GM18520 (cell line): ENCODE measurements at regions not wholly inside any gene's neighbourhood (a gene's known extent, or its start where the extent isn't known, plus 50 kb on each side); places are given as distances from the start of the nearest gene placed in this dataset.
"Not testable (repeated sequence)": the region's sequence is repeated elsewhere in the genome, so short reads cannot be mapped to it uniquely, and the experiment has no call there.

Source experiments
- ATAC-seq: cut with Tn5 transposase; IDR thresholded peaks from one replicate; pipeline ENCODE4 v1.9.1; 2021; ENCODE audit not compliant: unreplicated experiment

- no peak for ATAC-seq
Observed at GRCh38 chr14:89743828-89744227, 210.7 kb downstream of the EFCAB11 start.

- no peak for ATAC-seq
Observed at GRCh38 chr14:89740241-89740640, 214.3 kb downstream of the EFCAB11 start.

DNA sequence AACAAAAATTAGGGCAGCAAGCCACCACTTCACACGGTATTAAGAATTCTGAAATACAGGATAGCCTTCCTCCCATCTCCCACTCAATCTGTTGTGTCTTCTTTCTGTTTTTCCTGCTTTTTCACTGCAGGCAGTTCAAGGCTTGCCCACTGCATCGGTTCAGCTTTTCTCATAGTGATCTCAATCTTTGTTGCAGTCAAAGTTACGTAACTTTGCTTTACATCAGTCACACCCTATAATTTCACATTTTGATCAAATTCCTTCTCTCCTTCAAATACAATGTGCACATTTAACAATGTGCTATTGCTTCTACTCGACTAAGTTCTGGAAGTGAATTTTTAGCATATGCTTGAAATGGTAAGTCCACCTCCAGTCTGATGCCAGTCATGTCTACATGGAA is 217.6 kb downstream of the EFCAB11 start:
- no peak for ATAC-seq

- no peak for ATAC-seq
Observed at GRCh38 chr14:89731396-89731933, 223.1 kb downstream of the EFCAB11 start.

- no peak for ATAC-seq
Observed at GRCh38 chr14:89730687-89731086, 223.8 kb downstream of the EFCAB11 start.

DNA sequence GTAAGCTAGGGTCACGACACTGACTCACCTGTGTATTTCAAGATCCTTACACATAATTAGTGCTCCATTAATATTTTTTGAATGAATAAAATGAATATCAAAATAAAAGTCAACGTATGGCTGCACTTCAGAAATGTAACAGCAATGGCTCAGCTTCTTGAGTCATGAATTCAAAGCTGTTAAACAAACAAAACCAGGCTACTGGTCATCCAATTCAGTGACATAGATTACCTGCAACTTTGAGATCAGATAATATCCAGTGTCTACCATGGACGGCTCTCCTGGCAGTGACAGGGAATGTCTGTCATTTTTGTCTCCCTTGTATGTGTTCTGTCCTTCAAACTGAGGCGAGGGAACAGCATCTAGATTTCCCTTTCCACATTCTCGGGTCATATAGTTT is 225.6 kb downstream of the EFCAB11 start:
- no peak for ATAC-seq

- ATAC-seq = not testable (repeated sequence)
Observed at GRCh38 chr14:89726226-89726625, 228.3 kb downstream of the EFCAB11 start.

GRCh38 chr14:89724628-89724960 is 229.9 kb downstream of the EFCAB11 start:
- ATAC-seq = no peak

GRCh38 chr14:89723930-89724627 is 230.5 kb downstream of the EFCAB11 start:
- no peak for ATAC-seq

- ATAC-seq = no peak
Observed at GRCh38 chr14:89721956-89722355, 232.6 kb downstream of the EFCAB11 start.

DNA sequence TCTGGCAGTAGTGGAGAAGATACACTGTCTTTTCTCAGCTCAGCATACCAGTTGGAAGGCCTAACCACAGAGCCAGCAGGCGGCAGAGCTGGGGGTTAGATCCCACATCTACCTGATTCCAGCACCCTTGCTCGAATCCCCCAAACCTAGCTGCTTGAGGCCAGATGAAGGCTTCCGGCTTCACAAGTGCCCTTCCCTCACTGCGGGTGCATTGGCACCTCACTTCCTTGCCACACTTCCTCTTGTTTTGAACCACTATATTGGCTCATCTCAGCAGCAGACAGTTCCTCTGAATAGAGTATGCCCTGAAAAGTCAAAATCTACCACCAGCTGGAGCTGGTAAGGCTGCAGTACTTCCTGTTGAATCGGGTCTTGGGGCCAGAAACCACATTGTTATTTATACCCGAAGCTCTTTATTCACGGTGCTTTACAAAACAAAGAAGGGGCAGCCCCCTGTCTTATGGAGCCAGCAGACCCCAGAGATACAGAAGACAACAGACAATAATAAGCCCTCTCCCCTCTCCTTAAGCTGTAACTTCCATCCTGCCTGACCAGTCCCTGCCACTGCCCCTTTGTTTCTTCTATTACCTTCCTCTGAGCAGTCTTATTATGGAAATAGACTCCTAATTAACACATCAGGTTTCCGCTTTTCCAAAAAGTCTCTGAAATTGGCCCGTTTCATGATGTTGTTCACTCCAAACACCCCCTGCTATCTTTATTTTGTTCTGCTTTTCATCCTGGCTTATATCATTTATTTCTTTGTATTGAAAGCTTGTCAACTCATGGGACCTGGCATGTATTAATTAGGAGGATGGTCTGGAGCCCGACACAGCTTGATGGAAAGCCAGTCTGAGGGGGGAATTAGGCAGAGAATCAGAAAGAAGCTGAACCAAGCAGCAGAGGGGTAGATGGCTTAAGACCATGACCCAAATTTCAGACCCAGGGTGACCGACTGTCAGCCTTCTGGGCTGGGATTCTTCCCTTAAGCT is 233.5 kb downstream of the EFCAB11 start:
- peak; percentile 59 for ATAC-seq

- ATAC-seq = no peak
Observed at GRCh38 chr14:89720076-89720687, 234.3 kb downstream of the EFCAB11 start.

DNA sequence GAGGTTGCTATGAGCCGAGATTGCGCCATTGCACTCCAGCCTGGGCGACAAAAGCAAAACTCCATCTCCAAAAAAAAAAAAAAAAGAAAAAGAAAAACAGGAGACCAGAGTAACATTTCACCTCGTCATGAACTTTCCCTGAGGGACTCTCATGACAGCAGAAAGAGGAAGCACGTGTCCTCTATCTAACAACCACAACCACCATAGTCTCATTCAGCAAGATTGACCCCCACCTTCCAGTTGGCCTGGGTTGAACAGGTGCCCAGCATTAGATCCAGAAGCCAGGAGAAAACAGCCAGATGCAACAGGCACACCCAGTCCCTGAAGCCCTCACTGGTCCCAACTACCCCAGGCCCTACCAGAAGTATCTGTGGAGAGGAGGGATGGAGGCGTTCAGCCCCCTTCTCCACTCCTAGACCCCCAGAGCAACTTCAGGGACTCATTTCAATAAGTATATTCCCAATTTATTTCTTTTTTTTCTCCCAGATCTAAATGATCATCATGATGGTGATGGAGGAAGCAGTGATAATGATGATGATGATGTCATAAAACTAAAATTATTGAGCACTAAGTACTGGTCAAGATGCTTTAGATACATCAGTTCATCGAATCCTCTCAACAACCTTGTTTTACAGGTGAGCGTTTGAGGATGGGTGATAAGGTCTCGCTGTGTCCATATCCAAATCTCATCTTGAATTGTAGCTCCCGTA is 235.0 kb downstream of the EFCAB11 start:
- ATAC-seq = peak; percentile 43

DNA sequence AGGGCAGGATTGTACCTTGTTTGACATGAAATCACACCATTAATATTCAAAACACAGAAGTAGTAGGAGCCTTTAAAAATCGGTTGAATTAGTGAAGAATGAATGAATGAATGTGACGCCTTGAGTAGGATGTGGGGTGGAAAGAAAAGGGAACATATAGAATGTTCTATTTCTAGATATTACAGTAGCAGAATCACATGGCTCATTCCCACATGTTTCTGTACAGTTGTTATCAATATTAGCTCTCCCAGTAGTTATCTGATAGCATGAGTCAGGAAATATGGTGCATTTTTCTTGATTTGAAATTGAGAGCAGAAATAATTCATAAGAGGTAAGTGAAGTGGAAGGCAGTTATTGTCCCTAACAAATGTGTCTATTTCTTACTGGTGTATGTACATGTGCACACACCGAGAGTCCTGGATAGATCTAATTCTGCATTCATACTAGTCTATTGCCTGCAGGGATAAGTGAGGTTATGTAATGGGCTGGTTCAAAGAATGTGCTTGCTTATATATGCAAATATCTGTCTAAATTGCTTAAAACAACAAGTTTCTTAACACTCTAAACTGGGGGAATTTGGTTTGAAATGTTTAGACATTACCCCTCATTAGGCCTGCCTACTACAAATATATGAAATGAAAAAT is 245.4 kb downstream of the EFCAB11 start:
- ATAC-seq = no peak

DNA sequence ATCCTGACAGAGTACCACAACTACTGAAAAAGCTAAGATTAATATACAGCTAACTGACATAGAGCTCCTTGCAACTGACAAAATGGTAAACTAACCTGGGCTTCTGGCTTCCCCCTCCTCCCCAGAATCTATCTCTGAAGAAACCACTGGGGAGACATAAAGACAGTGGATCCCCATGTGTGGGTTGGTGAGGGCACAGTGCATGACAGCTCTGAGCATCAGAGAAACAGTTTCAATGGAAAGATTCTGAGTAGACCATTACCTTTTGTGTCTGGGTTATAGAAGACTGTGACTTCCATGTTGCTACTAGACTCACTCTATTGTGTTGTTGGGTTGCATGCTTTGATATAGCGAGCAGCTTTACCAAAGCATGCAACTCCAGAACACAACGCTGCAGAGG is 247.4 kb downstream of the EFCAB11 start:
- ATAC-seq = no peak

- no peak for ATAC-seq
Observed at GRCh38 chr14:89702876-89703200, 251.7 kb downstream of the EFCAB11 start.

DNA sequence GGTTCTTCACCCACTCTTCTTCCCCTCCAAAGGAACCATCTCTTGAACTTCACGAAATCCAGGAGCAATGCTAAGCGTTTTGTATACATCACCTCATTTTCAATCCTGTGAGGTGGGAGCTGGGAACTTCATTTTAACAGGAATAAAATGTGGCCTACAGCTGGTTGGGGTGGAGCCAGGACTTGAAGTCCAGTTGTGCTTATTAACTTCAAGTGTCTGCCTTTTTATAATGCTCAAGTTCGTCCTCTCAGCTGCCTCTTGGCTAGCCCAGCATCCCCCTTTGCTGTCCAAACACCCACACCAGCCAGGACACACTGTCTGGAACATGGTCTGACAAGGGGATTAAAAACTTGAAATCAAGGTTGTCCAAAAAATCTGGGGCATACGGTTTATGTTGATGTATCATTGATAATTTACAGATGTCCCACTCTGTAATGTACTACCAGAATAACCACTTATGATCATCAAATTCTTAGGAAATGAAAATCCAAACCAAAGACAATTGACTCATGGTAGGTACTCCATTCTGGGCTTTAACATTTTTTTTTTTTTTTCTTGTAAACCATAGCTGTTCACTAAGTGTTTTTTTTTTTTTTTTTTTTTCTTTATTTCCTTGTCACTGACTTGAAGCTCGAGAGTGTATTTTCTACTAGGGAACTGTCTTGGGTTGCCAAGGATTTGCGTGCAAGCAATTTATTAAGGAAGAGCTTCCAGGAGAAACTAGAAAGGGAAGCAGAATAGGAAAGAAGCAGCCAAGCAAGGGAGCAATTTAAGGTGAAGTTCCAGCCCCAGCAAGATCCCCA is 252.3 kb downstream of the EFCAB11 start:
- no peak for ATAC-seq

DNA sequence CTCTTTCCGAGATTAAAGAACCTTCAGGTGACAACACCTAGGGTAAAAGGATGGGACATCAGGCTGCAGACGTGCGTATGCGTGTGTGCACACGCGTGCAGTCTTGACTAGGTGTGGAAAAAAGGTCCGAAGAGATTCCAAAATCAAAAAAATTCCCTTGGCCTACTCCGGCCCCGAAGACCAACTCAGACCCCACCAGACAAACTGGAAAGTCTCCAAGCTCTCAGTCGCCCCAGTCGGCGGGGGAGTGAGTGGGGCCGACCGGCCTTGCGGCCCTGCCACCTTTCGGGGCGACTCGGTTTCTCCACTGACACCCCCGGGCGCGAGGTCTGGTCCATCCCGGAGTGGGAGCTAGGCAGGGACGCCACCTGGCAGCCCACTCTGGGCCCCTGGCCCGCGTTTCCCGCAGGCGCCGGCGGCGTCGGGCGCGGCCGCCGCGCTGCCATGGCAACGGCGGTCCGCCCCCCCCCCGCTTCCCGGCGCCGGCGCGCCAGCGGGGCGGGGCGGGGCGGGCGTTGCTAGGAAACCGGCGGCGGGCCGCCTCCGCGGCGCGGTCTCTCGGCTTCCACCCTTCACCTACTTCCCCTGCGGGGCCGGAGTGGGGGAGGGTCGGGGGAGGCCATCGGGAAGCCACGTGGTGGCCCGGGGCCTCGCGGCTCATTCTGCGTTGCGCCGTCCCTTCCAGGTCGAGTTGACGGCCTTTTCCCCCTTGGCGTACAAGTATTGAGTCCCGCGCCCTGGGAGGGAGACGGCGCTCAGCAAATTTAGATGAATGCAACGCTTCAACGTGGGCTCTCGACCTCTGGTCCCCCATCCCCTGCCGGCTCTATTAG is 253.1 kb downstream of the EFCAB11 start:
- peak; percentile 75 for ATAC-seq

GRCh38 chr14:89700801-89701200 is 253.7 kb downstream of the EFCAB11 start:
- no peak for ATAC-seq
